Muscle layer of duodenum (tissue), 2 donors: ENCODE measurements at regions not wholly inside any gene's neighbourhood (a gene's known extent, or its start where the extent isn't known, plus 50 kb on each side); places are given as distances from the start of the nearest gene placed in this dataset.

Experiments
- H3K27ac ChIP-seq: one replicate; pipeline ENCODE4 v1.7.0; 2013; ENCODE audit warnings: mild to moderate bottlenecking, low read length
- H3K27me3 ChIP-seq: one replicate; pipeline ENCODE4 v1.7.0; 2013; ENCODE audit warnings: low read depth, mild to moderate bottlenecking, control low read depth, low read length
- H3K36me3 ChIP-seq, 2 donors: one replicate each; pipeline ENCODE4 v1.7.0; 2013; ENCODE audit warnings: low read length in 2 of 2, control low read depth in 1 of 2, mild to moderate bottlenecking in 1 of 2; ENCODE audit not compliant: insufficient read depth in 2 of 2, control insufficient read depth in 1 of 2
- H3K4me1 ChIP-seq, 2 donors: one replicate each; pipeline ENCODE4 v1.7.0; 2013; ENCODE audit warnings: low read length in 2 of 2, mild to moderate bottlenecking in 2 of 2, control low read depth in 1 of 2, moderate library complexity in 1 of 2; ENCODE audit not compliant: insufficient read depth in 2 of 2, control insufficient read depth in 1 of 2
- H3K4me3 ChIP-seq, 2 donors: one replicate each; pipeline ENCODE4 v1.7.0; 2013; ENCODE audit warnings: low read length in 2 of 2, low read depth in 1 of 2, mild to moderate bottlenecking in 1 of 2
- H3K9me3 ChIP-seq, 2 donors: one replicate each; pipeline ENCODE4 v1.7.0; 2013; ENCODE audit warnings: low read length in 2 of 2, control low read depth in 1 of 2, mild to moderate bottlenecking in 1 of 2; ENCODE audit not compliant: control insufficient read depth in 1 of 2
- donor health status: healthy.

- Histone ChIP-seq H3K27me3 (no peaks in the 10 kb centered on the region), H3K4me1 (peaks cover 0 to 4% of the 10 kb centered on the region in 2 donors), H3K9me3 (no peaks in the 10 kb centered on the region), H3K36me3 (no peaks in the 10 kb centered on the region), H3K4me3 (no peak overlapping the region), H3K27ac (no peak overlapping the region)
Observed at GRCh38 chr4:14833053-14833452, 169.2 kb upstream of the CPEB2 start.

- Histone ChIP-seq H3K27me3 (no peaks in the 10 kb centered on the region), H3K27ac (no peak overlapping the region), H3K4me1 (peaks cover 0 to 4% of the 10 kb centered on the region in 2 donors), H3K4me3 (no peak overlapping the region), H3K36me3 (no peaks in the 10 kb centered on the region), H3K9me3 (no peaks in the 10 kb centered on the region)
Observed at GRCh38 chr4:14834382-14834781, 167.9 kb upstream of the CPEB2 start.

- Histone ChIP-seq H3K27me3 (no peaks in the 10 kb centered on the region), H3K27ac (no peak overlapping the region), H3K36me3 (no peaks in the 10 kb centered on the region), H3K9me3 (no peaks in the 10 kb centered on the region), H3K4me1 (peaks cover 0 to 4% of the 10 kb centered on the region in 2 donors), H3K4me3 (no peak overlapping the region)
Observed at GRCh38 chr4:14835288-14835687, 167.0 kb upstream of the CPEB2 start.

- Histone ChIP-seq H3K36me3 (no peaks in the 10 kb centered on the region), H3K9me3 (no peaks in the 10 kb centered on the region), H3K4me3 (no peak overlapping the region), H3K4me1 (peaks cover 0 to 4% of the 10 kb centered on the region in 2 donors), H3K27me3 (no peaks in the 10 kb centered on the region), H3K27ac (no peak overlapping the region)
Observed at GRCh38 chr4:14835708-14836425, 166.4 kb upstream of the CPEB2 start.

GRCh38 chr4:14837860-14838259 is 164.4 kb upstream of the CPEB2 start:
- Histone ChIP-seq H3K4me3 (no peak overlapping the region), H3K27ac (no peak overlapping the region), H3K27me3 (no peaks in the 10 kb centered on the region), H3K9me3 (no peaks in the 10 kb centered on the region), H3K4me1 (peaks cover 0 to 5% of the 10 kb centered on the region in 2 donors), H3K36me3 (no peaks in the 10 kb centered on the region)

GRCh38 chr4:14841801-14842768 is 160.2 kb upstream of the CPEB2 start:
- Histone ChIP-seq H3K27me3 (no peaks in the 10 kb centered on the region), H3K27ac (no peak overlapping the region), H3K4me1 (peaks cover 0 to 5% of the 10 kb centered on the region in 2 donors), H3K4me3 (no peak overlapping the region), H3K9me3 (no peaks in the 10 kb centered on the region), H3K36me3 (no peaks in the 10 kb centered on the region)

- peaks cover 0 to 5% of the 10 kb centered on the region in 2 donors for H3K4me1 ChIP-seq
Observed at GRCh38 chr4:14842964-14843630, 159.2 kb upstream of the CPEB2 start.

GRCh38 chr4:14844061-14844460 is 158.2 kb upstream of the CPEB2 start:
- Histone ChIP-seq H3K27ac (no peak overlapping the region), H3K36me3 (no peaks in the 10 kb centered on the region), H3K9me3 (no peaks in the 10 kb centered on the region), H3K4me1 (peaks cover 0 to 5% of the 10 kb centered on the region in 2 donors), H3K27me3 (no peaks in the 10 kb centered on the region), H3K4me3 (no peak overlapping the region)

More at GRCh38 chr4:14842964-14843630, 159.2 kb upstream of the CPEB2 start:
- no peaks in the 10 kb centered on the region for H3K27me3 ChIP-seq
- no peak overlapping the region for H3K4me3 ChIP-seq
- no peaks in the 10 kb centered on the region for H3K9me3 ChIP-seq
- no peaks in the 10 kb centered on the region for H3K36me3 ChIP-seq
- H3K27ac ChIP-seq = no peak overlapping the region

- no peaks in the 10 kb centered on the region for H3K9me3 ChIP-seq
- no peaks in the 10 kb centered on the region for H3K4me1 ChIP-seq
- H3K36me3 ChIP-seq = no peaks in the 10 kb centered on the region
- no peaks in the 10 kb centered on the region for H3K27me3 ChIP-seq
- no peak overlapping the region for H3K27ac ChIP-seq
- H3K4me3 ChIP-seq = no peak overlapping the region
Observed at GRCh38 chr4:14848229-14848628, 154.1 kb upstream of the CPEB2 start.

GRCh38 chr4:14850455-14851097 is 151.7 kb upstream of the CPEB2 start:
- H3K4me3 ChIP-seq = no peak overlapping the region

More at GRCh38 chr4:14850455-14851097, 151.7 kb upstream of the CPEB2 start:
- Histone ChIP-seq H3K27ac (no peak overlapping the region), H3K27me3 (no peaks in the 10 kb centered on the region), H3K36me3 (no peaks in the 10 kb centered on the region), H3K4me1 (no peaks in the 10 kb centered on the region), H3K9me3 (peaks cover 0 to under 1% of the 10 kb centered on the region in 2 donors)
